MV-4-11 (cell line): ENCODE measurements at regions not wholly inside any gene's neighbourhood (a gene's known extent, or its start where the extent isn't known, plus 50 kb on each side); places are given as distances from the start of the nearest gene placed in this dataset.

Experiments
- DNase-seq: peaks from one replicate; lab custom pipeline; 2025; lab: John Stamatoyannopoulos, UW

- no peak for DNase-seq
These were observed 135.8 kb upstream of the GPC1 start for GRCh38 chr2:240299710-240300068.

- no peak for DNase-seq
These were observed 135.1 kb upstream of the GPC1 start for GRCh38 chr2:240300261-240300821.

- no peak for DNase-seq
These were observed 134.6 kb upstream of the GPC1 start for GRCh38 chr2:240300840-240301239.

GRCh38 chr2:240301256-240301795, 134.1 kb upstream of the GPC1 start:
- no peak for DNase-seq

GRCh38 chr2:240302041-240302440, 133.4 kb upstream of the GPC1 start:
- no peak for DNase-seq

GRCh38 chr2:240302933-240303595, 132.4 kb upstream of the GPC1 start:
- DNase-seq = no peak

GRCh38 chr2:240303896-240304745, 131.3 kb upstream of the GPC1 start:
- DNase-seq = no peak

- DNase-seq = no peak
These were observed 130.7 kb upstream of the GPC1 start for GRCh38 chr2:240304746-240305161.

- no peak for DNase-seq
These were observed 130.0 kb upstream of the GPC1 start for GRCh38 chr2:240305369-240305962.

- no peak for DNase-seq
These were observed 129.3 kb upstream of the GPC1 start for GRCh38 chr2:240306185-240306584.

- no peak for DNase-seq
These were observed 127.3 kb upstream of the GPC1 start for GRCh38 chr2:240308111-240308651.

- no peak for DNase-seq
These were observed 126.2 kb upstream of the GPC1 start for GRCh38 chr2:240309214-240309613.

- DNase-seq = no peak
These were observed 125.3 kb upstream of the GPC1 start for GRCh38 chr2:240310201-240310600.

GRCh38 chr2:240310645-240311044, 124.8 kb upstream of the GPC1 start:
- DNase-seq = no peak

- DNase-seq = no peak
These were observed 123.6 kb upstream of the GPC1 start for GRCh38 chr2:240311821-240312220.

- DNase-seq = no peak
These were observed 116.1 kb upstream of the GPC1 start for GRCh38 chr2:240319221-240319854.

- no peak for DNase-seq
These were observed 115.6 kb upstream of the GPC1 start for GRCh38 chr2:240319855-240320203.

GRCh38 chr2:240320204-240320993, 115.1 kb upstream of the GPC1 start:
- no peak for DNase-seq

GRCh38 chr2:240322231-240322955, 113.1 kb upstream of the GPC1 start:
- DNase-seq = no peak

GRCh38 chr2:240322991-240323390, 112.5 kb upstream of the GPC1 start:
- DNase-seq = no peak
